PC-9 (cell line): ENCODE measurements at regions not wholly inside any gene's neighbourhood (a gene's known extent, or its start where the extent isn't known, plus 50 kb on each side); places are given as distances from the start of the nearest gene placed in this dataset.

Experiments used
- BruUV-seq: library from RNA; stranded (reverse); fragments of 400-500 nt; replicated peaks from 2 replicates; lab custom pipeline; 2021; lab: Mats Ljungman, UMichigan
- CTCF ChIA-PET: fragments of 300-600 bp; sonication (Branson Sonifier 250); formaldehyde crosslinking; loops from one replicate; lab custom pipeline; 2022; ENCODE audit warnings: antibody characterized with exemption; lab: Charles Lee
- POLR2A ChIA-PET: fragments of 300-600 bp; sonication (Branson Sonifier 250); formaldehyde crosslinking; loops from one replicate; lab custom pipeline; 2022; ENCODE audit warnings: antibody characterized with exemption; ENCODE audit not compliant: unreplicated experiment; lab: Charles Lee
- DNase-seq, 2 experiments: peaks; one replicate each; pipeline versions ENCODE4 v3.0.0 to v3.0.0-alpha.2; 2015 to 2022; ENCODE audit warnings: mixed read lengths in 1 of 2
- H2AFZ ChIP-seq: fragments of 200-600 bp; sonication (generic); 2 replicates; pipeline ENCODE4 v1.8.1; 2017; ENCODE audit warnings: antibody characterized with exemption
- H3F3A ChIP-seq: fragments of 200-600 bp; sonication (generic); 2 replicates; pipeline ENCODE4 v1.8.1; 2017; ENCODE audit warnings: antibody characterized with exemption, mild to moderate bottlenecking, low read depth; ENCODE audit not compliant: insufficient read depth
- H3K27ac ChIP-seq: fragments of 200-600 bp; sonication (generic); 2 replicates; pipeline ENCODE4 v1.6.1; 2016; ENCODE audit warnings: mixed run types
- H3K27me3 ChIP-seq: fragments of 200-600 bp; sonication (generic); 2 replicates; pipeline ENCODE4 v1.6.1; 2016; ENCODE audit warnings: low read depth, mixed run types; ENCODE audit not compliant: insufficient read depth
- H3K36me3 ChIP-seq: fragments of 200-600 bp; sonication (generic); 2 replicates; pipeline ENCODE4 v1.6.1; 2016; ENCODE audit warnings: low read depth, mixed run types
- H3K4me1 ChIP-seq: fragments of 200-600 bp; sonication (generic); replicated peaks from 2 replicates; pipeline ENCODE4 v1.6.1; 2016; ENCODE audit warnings: mixed run types; ENCODE audit not compliant: insufficient read depth
- H3K4me2 ChIP-seq: fragments of 200-600 bp; sonication (generic); 2 replicates; pipeline ENCODE4 v1.6.1; 2017; ENCODE audit warnings: mixed run types
- H3K4me3 ChIP-seq: fragments of 200-600 bp; sonication (generic); 2 replicates; pipeline ENCODE4 v1.6.1; 2016; ENCODE audit warnings: mixed run types
- H3K79me2 ChIP-seq: fragments of 200-600 bp; sonication (generic); 2 replicates; pipeline ENCODE4 v1.6.1; 2017; ENCODE audit warnings: low read depth, mixed run types
- H3K9me2 ChIP-seq: fragments of 200-600 bp; sonication (generic); 2 replicates; pipeline ENCODE4 v1.8.1; 2017; ENCODE audit warnings: mild to moderate bottlenecking; ENCODE audit not compliant: insufficient read depth
- H3K9me3 ChIP-seq: fragments of 200-600 bp; sonication (generic); 2 replicates; pipeline ENCODE4 v1.8.1; 2016; ENCODE audit warnings: low read depth; ENCODE audit not compliant: insufficient read depth
- H4K20me1 ChIP-seq: fragments of 200-600 bp; sonication (generic); 2 replicates; pipeline ENCODE4 v1.8.1; 2017; ENCODE audit not compliant: insufficient read depth
- EZH2 ChIP-seq: fragments of 200-600 bp; sonication (generic); IDR thresholded peaks from 2 replicates; pipeline ENCODE4 v1.8.0; 2017; ENCODE audit warnings: antibody characterized with exemption, low read depth
- intact Hi-C: fragments of 100-400 bp; cut with micrococcal nuclease; formaldehyde crosslinking; loops from one replicate; pipeline ENCODE4 v1.10.0; 2022; ENCODE audit not compliant: unreplicated experiment
- TF ChIP-seq, protein P1 (sequence below): fragments of 200-600 bp; sonication (generic); conservative IDR thresholded peaks from 2 replicates; pipeline ENCODE4 v1.6.1; 2017; ENCODE audit warnings: mixed run types, antibody characterized with exemption, mild to moderate bottlenecking, moderate library complexity

DNA sequence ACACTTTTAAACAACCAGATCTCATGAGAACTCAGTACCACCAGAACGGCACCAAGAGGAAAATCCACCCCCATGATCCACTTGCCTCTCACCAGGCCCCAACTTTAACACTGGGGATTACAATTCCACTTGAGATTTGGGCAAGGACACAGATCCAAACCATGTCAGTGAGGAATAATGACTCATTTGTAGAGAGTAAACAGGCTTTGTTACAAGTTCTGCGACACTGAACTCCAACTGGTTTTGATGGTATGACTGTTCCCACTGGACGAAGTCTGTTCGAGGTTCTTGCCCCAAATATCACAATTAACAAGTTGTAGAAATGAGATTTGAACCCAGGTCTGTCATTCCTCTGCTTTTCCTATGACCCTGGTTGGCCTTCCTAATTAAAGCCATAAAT lies 718.1 kb upstream of the ID2 start:
- DNase-seq: no peak
- H3K36me3 ChIP-seq: no peaks in the 10 kb centered on the region
- H3K4me2 ChIP-seq: no peak overlapping the region
- no peaks in the 10 kb centered on the region for H3K79me2 ChIP-seq
- no peaks in the 10 kb centered on the region for H4K20me1 ChIP-seq
- H3K4me1 ChIP-seq: no peaks in the 10 kb centered on the region
- intact Hi-C loops: no loop called here
- no peak overlapping the region for H3K27ac ChIP-seq
- ChIA-PET POLR2A (no interaction called here), CTCF (no interaction called here)
- H3F3A ChIP-seq: no peaks in the 10 kb centered on the region
- peaks cover 71% of the 10 kb centered on the region for H3K27me3 ChIP-seq
- H2AFZ ChIP-seq: no peak overlapping the region
- no peak overlapping the region for H3K4me3 ChIP-seq
- H3K9me2 ChIP-seq: no peaks in the 10 kb centered on the region
- BruUV-seq: no TSS peak
- TF ChIP-seq EZH2: no peak
- TF ChIP-seq, protein P1, sequence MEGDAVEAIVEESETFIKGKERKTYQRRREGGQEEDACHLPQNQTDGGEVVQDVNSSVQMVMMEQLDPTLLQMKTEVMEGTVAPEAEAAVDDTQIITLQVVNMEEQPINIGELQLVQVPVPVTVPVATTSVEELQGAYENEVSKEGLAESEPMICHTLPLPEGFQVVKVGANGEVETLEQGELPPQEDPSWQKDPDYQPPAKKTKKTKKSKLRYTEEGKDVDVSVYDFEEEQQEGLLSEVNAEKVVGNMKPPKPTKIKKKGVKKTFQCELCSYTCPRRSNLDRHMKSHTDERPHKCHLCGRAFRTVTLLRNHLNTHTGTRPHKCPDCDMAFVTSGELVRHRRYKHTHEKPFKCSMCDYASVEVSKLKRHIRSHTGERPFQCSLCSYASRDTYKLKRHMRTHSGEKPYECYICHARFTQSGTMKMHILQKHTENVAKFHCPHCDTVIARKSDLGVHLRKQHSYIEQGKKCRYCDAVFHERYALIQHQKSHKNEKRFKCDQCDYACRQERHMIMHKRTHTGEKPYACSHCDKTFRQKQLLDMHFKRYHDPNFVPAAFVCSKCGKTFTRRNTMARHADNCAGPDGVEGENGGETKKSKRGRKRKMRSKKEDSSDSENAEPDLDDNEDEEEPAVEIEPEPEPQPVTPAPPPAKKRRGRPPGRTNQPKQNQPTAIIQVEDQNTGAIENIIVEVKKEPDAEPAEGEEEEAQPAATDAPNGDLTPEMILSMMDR: no peak
- no peaks in the 10 kb centered on the region for H3K9me3 ChIP-seq

DNA sequence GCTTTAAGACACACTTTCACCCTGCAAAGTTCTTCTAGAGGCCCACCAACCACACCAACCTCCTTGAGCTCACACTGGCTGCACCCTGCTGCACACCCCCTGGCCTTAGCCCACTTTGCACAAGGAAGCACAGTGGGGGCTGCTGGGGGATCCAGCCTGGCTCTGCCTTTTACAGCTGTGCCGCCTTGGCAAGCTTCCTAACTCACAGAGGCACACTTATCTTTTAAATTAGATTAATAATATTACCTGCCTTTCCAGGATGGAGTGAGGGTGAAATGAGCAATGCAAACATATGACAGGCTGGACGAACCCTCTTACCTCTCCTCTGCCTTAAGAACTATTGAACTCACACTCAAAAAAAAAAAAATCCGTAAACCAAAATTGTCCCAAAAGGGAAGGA lies 715.8 kb upstream of the ID2 start:
- H3F3A ChIP-seq: no peaks in the 10 kb centered on the region
- H3K27ac ChIP-seq: no peak overlapping the region
- no peaks in the 10 kb centered on the region for H3K9me3 ChIP-seq
- intact Hi-C loops: no loop called here
- H2AFZ ChIP-seq: no peak overlapping the region
- H3K9me2 ChIP-seq: no peaks in the 10 kb centered on the region
- H3K4me3 ChIP-seq: no peak overlapping the region
- CTCF ChIA-PET: no interaction called here
- H3K27me3 ChIP-seq: peaks cover 80% of the 10 kb centered on the region
- H3K4me1 ChIP-seq: no peaks in the 10 kb centered on the region
- no peaks in the 10 kb centered on the region for H4K20me1 ChIP-seq
- POLR2A ChIA-PET: no interaction called here
- no peak for DNase-seq
- H3K36me3 ChIP-seq: no peaks in the 10 kb centered on the region
- no peaks in the 10 kb centered on the region for H3K79me2 ChIP-seq
- no TSS peak for BruUV-seq
- TF ChIP-seq, protein P1: no peak
- no peak for TF ChIP-seq EZH2
- no peak overlapping the region for H3K4me2 ChIP-seq

GRCh38 chr2:7967707-7968405 lies 714.0 kb upstream of the ID2 start:
- H4K20me1 ChIP-seq: no peaks in the 10 kb centered on the region
- no peak overlapping the region for H3K27ac ChIP-seq
- no peaks in the 10 kb centered on the region for H3K9me2 ChIP-seq
- no peak overlapping the region for H2AFZ ChIP-seq
- no peak overlapping the region for H3K4me3 ChIP-seq
- ChIA-PET CTCF (no interaction called here), POLR2A (no interaction called here)
- TF ChIP-seq EZH2: no peak
- TF ChIP-seq, protein P1: no peak
- H3F3A ChIP-seq: no peaks in the 10 kb centered on the region
- H3K27me3 ChIP-seq: peaks cover 89% of the 10 kb centered on the region
- H3K36me3 ChIP-seq: no peaks in the 10 kb centered on the region
- BruUV-seq: no TSS peak
- H3K9me3 ChIP-seq: no peaks in the 10 kb centered on the region
- H3K79me2 ChIP-seq: no peaks in the 10 kb centered on the region
- H3K4me1 ChIP-seq: no peaks in the 10 kb centered on the region
- no peak overlapping the region for H3K4me2 ChIP-seq
- intact Hi-C loops: no loop called here
- no peak for DNase-seq
